ENCODE measurements at regions not wholly inside any gene's neighbourhood (a gene's known extent, or its start where the extent isn't known, plus 50 kb on each side); places are given as distances from the start of the nearest gene placed in this dataset.
"Not testable (repeated sequence)": the region's sequence is repeated elsewhere in the genome, so short reads cannot be mapped to it uniquely, and the experiment has no call there.

GRCh38 chr10:85047170-85047834, 718.9 kb downstream of the CCSER2 start:
- H3K4me3 ChIP-seq (ENCODE audit: low read depth, low read length) = no peak overlapping the region
- no peak for DNase-seq (ENCODE audit: low read depth)

- DNase-seq (ENCODE audit: low read depth) = no peak
Measured at GRCh38 chr10:85047979-85048378, 719.6 kb downstream of the CCSER2 start.

GRCh38 chr10:85048644-85049043, 720.3 kb downstream of the CCSER2 start:
- no peak overlapping the region for H3K4me3 ChIP-seq (ENCODE audit: low read depth, low read length)
- DNase-seq (ENCODE audit: low read depth) = no peak

More at GRCh38 chr10:85047979-85048378, 719.6 kb downstream of the CCSER2 start:
- no peak overlapping the region for H3K4me3 ChIP-seq (ENCODE audit: low read depth, low read length)

- no peak overlapping the region for H3K4me3 ChIP-seq (ENCODE audit: low read depth, low read length)
- no peak for DNase-seq (ENCODE audit: low read depth)
Measured at GRCh38 chr10:85060944-85061343, 732.6 kb downstream of the CCSER2 start.

GRCh38 chr10:85061401-85061800, 733.0 kb downstream of the CCSER2 start:
- no peak overlapping the region for H3K4me3 ChIP-seq (ENCODE audit: low read depth, low read length)
- no peak for DNase-seq (ENCODE audit: low read depth)

GRCh38 chr10:85067955-85068354, 739.6 kb downstream of the CCSER2 start:
- H3K4me3 ChIP-seq (ENCODE audit: low read depth, low read length) = no peak overlapping the region
- DNase-seq (ENCODE audit: low read depth) = no peak

- H3K4me3 ChIP-seq (ENCODE audit: low read depth, low read length) = no peak overlapping the region
- DNase-seq (ENCODE audit: low read depth) = no peak
Measured at GRCh38 chr10:85080934-85081333, 752.5 kb downstream of the CCSER2 start.

GRCh38 chr10:85098835-85099521, 770.6 kb downstream of the CCSER2 start:
- no peak for DNase-seq (ENCODE audit: low read depth)
- no peak overlapping the region for H3K4me3 ChIP-seq (ENCODE audit: low read depth, low read length)

GRCh38 chr10:85100495-85100894, 772.1 kb downstream of the CCSER2 start:
- no peak overlapping the region for H3K4me3 ChIP-seq (ENCODE audit: low read depth, low read length)
- DNase-seq (ENCODE audit: low read depth) = no peak

- DNase-seq (ENCODE audit: low read depth) = no peak
- H3K4me3 ChIP-seq (ENCODE audit: low read depth, low read length) = no peak overlapping the region
Measured at GRCh38 chr10:85105614-85106255, 777.3 kb downstream of the CCSER2 start.

- no peak for DNase-seq (ENCODE audit: low read depth)
- H3K4me3 ChIP-seq (ENCODE audit: low read depth, low read length) = no peak overlapping the region
Measured at GRCh38 chr10:85111271-85111670, 782.9 kb downstream of the CCSER2 start.

GRCh38 chr10:85124603-85125051, 796.2 kb downstream of the CCSER2 start:
- no peak overlapping the region for H3K4me3 ChIP-seq (ENCODE audit: low read depth, low read length)
- DNase-seq (ENCODE audit: low read depth) = no peak

GRCh38 chr10:85137253-85137652, 808.9 kb downstream of the CCSER2 start:
- H3K4me3 ChIP-seq (ENCODE audit: low read depth, low read length) = no peak overlapping the region
- DNase-seq (ENCODE audit: low read depth) = no peak

- no peak for DNase-seq (ENCODE audit: low read depth)
Measured at GRCh38 chr10:85138046-85138445, 809.7 kb downstream of the CCSER2 start.

GRCh38 chr10:85139124-85139523, 810.7 kb downstream of the CCSER2 start:
- H3K4me3 ChIP-seq (ENCODE audit: low read depth, low read length) = no peak overlapping the region
- no peak for DNase-seq (ENCODE audit: low read depth)

More at GRCh38 chr10:85138046-85138445, 809.7 kb downstream of the CCSER2 start:
- no peak overlapping the region for H3K4me3 ChIP-seq (ENCODE audit: low read depth, low read length)

- H3K4me3 ChIP-seq (ENCODE audit: low read depth, low read length); DNase-seq (ENCODE audit: low read depth): not testable (repeated sequence)
Measured at GRCh38 chr10:85141520-85141919, 813.1 kb downstream of the CCSER2 start.

GRCh38 chr10:85145966-85146365, 817.6 kb downstream of the CCSER2 start:
- no peak overlapping the region for H3K4me3 ChIP-seq (ENCODE audit: low read depth, low read length)
- DNase-seq (ENCODE audit: low read depth) = no peak

- DNase-seq (ENCODE audit: low read depth) = no peak
Measured at GRCh38 chr10:85147346-85148250, 819.2 kb downstream of the CCSER2 start.

More at GRCh38 chr10:85147346-85148250, 819.2 kb downstream of the CCSER2 start:
- H3K4me3 ChIP-seq (ENCODE audit: low read depth, low read length) = no peak overlapping the region
